ENCODE measurements at regions not wholly inside any gene's neighbourhood (a gene's known extent, or its start where the extent isn't known, plus 50 kb on each side); places are given as distances from the start of the nearest gene placed in this dataset.

- TF ChIP-seq, protein P1, sequence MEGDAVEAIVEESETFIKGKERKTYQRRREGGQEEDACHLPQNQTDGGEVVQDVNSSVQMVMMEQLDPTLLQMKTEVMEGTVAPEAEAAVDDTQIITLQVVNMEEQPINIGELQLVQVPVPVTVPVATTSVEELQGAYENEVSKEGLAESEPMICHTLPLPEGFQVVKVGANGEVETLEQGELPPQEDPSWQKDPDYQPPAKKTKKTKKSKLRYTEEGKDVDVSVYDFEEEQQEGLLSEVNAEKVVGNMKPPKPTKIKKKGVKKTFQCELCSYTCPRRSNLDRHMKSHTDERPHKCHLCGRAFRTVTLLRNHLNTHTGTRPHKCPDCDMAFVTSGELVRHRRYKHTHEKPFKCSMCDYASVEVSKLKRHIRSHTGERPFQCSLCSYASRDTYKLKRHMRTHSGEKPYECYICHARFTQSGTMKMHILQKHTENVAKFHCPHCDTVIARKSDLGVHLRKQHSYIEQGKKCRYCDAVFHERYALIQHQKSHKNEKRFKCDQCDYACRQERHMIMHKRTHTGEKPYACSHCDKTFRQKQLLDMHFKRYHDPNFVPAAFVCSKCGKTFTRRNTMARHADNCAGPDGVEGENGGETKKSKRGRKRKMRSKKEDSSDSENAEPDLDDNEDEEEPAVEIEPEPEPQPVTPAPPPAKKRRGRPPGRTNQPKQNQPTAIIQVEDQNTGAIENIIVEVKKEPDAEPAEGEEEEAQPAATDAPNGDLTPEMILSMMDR (conservative IDR thresholded peaks at IDR 0.05) = no peak
- Mint-ChIP-seq H3K4me1 (peaks cover 64% of the 10 kb centered on the region), H3K27me3 (ENCODE audit: low read depth) (no peaks in the 10 kb centered on the region), H3K9me3 (peaks cover 10% of the 10 kb centered on the region), H3K4me3 (peak overlapping the region; percentile 39), H3K27ac (ENCODE audit: unreplicated experiment) (no peak overlapping the region), H3K36me3 (ENCODE audit: low read depth) (peaks cover 12% of the 10 kb centered on the region)
- DNase-seq (ENCODE audit: low read depth, low spot score) = no peak
Measured at GRCh38 chr12:24023081-24023480, 73.6 kb upstream of the SOX5 start.

- Mint-ChIP-seq H3K36me3 (ENCODE audit: low read depth) (peaks cover 9% of the 10 kb centered on the region), H3K27me3 (ENCODE audit: low read depth) (no peaks in the 10 kb centered on the region), H3K4me1 (peaks cover 64% of the 10 kb centered on the region), H3K9me3 (peaks cover 15% of the 10 kb centered on the region), H3K27ac (ENCODE audit: unreplicated experiment) (peak overlapping the region; percentile 91), H3K4me3 (peak overlapping the region; percentile 39)
- DNase-seq (ENCODE audit: low read depth, low spot score) = no peak
- TF ChIP-seq, protein P1 (conservative IDR thresholded peaks at IDR 0.05) = no peak
Measured at GRCh38 chr12:24021164-24021502, 71.7 kb upstream of the SOX5 start.

DNA sequence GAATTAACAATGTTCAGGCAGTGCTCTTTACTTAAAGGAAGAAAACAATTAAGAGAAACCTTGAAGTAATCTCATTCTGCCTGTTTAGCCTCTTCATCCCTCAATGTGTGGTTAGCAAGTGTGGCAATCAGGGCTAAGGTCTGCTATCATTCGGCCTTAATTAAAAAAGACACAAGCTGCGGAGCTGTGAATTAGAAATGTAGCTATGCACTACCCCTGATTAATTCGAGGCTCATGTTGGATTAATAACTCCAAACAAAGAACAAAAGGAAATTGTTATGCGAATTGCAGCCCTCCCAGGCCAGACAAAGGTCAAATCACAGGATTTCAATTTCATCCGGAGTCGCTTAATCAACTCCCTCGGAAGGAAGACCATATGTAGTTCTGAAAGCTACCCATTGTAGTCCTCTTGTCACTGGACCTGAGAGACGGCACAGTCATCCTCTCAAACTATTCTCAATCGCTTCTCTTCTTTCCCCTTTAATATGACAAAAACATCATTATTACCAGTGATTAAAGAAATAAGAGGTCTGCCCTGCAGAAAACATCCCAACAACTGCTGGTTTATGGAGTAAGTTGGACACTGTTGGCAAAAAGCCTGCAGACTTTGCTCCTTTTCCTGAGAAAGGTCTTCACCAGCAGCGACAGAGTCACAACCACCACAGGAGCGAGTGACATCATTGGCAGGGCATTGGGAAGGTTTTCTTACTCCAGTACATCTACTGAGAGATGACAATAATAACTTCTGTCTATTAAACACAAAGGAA, 71.1 kb upstream of the SOX5 start:
- H3K27ac Mint-ChIP-seq (ENCODE audit: unreplicated experiment) = peak overlapping the region; percentile 91
- H3K27me3 Mint-ChIP-seq (ENCODE audit: low read depth) = no peaks in the 10 kb centered on the region
- peaks cover 12% of the 10 kb centered on the region for H3K9me3 Mint-ChIP-seq
- TF ChIP-seq, protein P1 (conservative IDR thresholded peaks at IDR 0.05) = no peak
- H3K36me3 Mint-ChIP-seq (ENCODE audit: low read depth) = peaks cover 9% of the 10 kb centered on the region
- H3K4me1 Mint-ChIP-seq = peaks cover 66% of the 10 kb centered on the region
- no peak for DNase-seq (ENCODE audit: low read depth, low spot score)
- H3K4me3 Mint-ChIP-seq = peak overlapping the region; percentile 39

DNA sequence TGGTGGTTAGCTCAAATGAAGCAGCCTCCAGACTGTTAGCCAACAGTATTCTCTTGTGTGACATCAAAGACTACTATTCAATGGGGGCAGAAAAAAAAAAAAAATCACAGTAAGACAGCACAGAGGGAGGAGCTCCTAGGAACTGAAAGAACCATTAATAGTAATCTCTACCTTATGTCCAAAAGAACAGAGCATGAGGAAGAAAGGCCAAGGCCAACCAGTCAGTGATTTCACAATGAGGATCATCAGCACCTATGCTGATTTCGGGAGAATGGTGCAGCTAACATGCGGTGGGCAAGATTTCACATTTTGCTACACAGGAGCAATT, 66.3 kb upstream of the SOX5 start:
- TF ChIP-seq, protein P1 (conservative IDR thresholded peaks at IDR 0.05) = no peak
- Mint-ChIP-seq H3K9me3 (peaks cover 8% of the 10 kb centered on the region), H3K36me3 (ENCODE audit: low read depth) (peaks cover 8% of the 10 kb centered on the region), H3K4me1 (peaks cover 62% of the 10 kb centered on the region), H3K27me3 (ENCODE audit: low read depth) (no peaks in the 10 kb centered on the region), H3K4me3 (peak overlapping the region; percentile 24), H3K27ac (ENCODE audit: unreplicated experiment) (peak overlapping the region; percentile 95)
- no peak for DNase-seq (ENCODE audit: low read depth, low spot score)

DNA sequence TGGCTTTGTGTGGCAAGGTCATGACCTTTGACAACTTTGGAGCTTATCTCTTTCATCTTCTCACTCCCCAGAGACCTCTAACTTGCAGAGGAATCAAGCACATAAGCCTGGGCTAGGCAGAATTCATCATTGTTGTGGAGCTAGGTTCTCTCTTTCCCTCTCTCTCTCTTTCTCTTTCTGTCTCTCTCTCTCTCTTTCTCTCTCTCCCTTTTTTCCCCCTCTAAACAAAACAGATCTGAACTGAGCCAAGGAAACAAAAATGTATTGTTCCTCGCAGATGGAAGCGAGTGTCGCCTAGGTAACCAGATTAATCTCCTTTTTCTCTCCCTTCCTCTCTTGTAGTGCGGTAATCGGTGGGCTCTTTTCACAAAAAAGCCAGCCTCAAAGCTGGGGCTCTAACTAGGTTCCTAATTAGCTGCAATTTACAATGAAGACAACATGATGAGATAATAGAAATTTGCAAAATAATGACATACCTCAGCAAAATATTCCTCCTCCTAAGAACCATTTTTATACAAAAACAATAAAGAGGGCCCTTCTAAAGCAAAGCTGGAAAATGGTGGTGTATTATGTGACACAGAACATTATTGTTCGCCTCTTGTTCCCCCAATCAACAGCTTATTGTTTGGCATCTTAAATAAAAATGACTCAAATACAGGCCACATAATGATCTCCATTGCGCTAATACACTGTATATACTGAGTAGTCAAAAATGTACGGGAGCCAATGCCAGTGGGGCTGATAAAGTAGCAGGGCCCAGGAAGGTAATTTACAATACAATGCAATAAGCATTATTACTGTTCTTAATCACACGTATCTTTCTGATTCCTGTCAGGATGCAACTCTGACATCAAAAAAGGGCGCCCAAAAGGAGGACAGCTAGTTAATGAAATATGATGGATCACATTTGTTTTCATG, 65.7 kb upstream of the SOX5 start:
- Mint-ChIP-seq H3K27me3 (ENCODE audit: low read depth) (no peaks in the 10 kb centered on the region), H3K9me3 (peaks cover 10% of the 10 kb centered on the region), H3K4me3 (peak overlapping the region; percentile 24), H3K4me1 (peaks cover 59% of the 10 kb centered on the region), H3K36me3 (ENCODE audit: low read depth) (peaks cover 8% of the 10 kb centered on the region), H3K27ac (ENCODE audit: unreplicated experiment) (peak overlapping the region; percentile 95)
- TF ChIP-seq, protein P1 (conservative IDR thresholded peaks at IDR 0.05) = no peak
- no peak for DNase-seq (ENCODE audit: low read depth, low spot score)
